ENCODE measurements at regions not wholly inside any gene's neighbourhood (a gene's known extent, or its start where the extent isn't known, plus 50 kb on each side); places are given as distances from the start of the nearest gene placed in this dataset.

DNA sequence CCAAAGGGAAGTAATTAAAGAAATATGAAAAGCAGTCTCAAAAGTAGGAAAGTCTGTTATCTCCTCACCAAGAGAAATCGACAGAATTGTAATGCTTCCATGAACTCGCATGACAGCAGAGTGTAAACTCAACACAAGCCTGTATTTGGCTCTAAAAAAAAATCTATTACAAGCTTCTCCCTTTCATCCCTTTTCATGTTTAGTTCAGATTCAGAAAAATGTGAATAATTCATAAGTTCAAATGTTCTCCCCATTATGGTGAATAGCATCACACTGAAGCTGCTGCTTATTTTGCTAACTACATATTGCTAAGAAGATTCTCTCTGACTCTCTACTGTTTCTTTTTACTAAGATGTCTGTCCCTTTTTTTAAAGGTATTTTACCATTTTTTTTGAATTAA, 910.3 kb upstream of the MBL2 start:
- dilution Hi-C loops (cut with MboI; ENCODE audit: extremely low pct_ligation_motif_present, low sequenced_read_pairs): no loop called here
- TF ChIP-seq, protein P1, sequence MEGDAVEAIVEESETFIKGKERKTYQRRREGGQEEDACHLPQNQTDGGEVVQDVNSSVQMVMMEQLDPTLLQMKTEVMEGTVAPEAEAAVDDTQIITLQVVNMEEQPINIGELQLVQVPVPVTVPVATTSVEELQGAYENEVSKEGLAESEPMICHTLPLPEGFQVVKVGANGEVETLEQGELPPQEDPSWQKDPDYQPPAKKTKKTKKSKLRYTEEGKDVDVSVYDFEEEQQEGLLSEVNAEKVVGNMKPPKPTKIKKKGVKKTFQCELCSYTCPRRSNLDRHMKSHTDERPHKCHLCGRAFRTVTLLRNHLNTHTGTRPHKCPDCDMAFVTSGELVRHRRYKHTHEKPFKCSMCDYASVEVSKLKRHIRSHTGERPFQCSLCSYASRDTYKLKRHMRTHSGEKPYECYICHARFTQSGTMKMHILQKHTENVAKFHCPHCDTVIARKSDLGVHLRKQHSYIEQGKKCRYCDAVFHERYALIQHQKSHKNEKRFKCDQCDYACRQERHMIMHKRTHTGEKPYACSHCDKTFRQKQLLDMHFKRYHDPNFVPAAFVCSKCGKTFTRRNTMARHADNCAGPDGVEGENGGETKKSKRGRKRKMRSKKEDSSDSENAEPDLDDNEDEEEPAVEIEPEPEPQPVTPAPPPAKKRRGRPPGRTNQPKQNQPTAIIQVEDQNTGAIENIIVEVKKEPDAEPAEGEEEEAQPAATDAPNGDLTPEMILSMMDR (optimal IDR thresholded peaks at IDR 0.05 in 1 of 3, IDR thresholded peaks at IDR 0.05 in 1 of 3, conservative IDR thresholded peaks at IDR 0.05 in 1 of 3; ENCODE audit: extremely low read depth in 1 of 3, insufficient read depth in 2 of 3, low read length in 3 of 3): no peak
- no peak for TF ChIP-seq EZH2 (IDR thresholded peaks at IDR 0.05; ENCODE audit: low read length)

DNA sequence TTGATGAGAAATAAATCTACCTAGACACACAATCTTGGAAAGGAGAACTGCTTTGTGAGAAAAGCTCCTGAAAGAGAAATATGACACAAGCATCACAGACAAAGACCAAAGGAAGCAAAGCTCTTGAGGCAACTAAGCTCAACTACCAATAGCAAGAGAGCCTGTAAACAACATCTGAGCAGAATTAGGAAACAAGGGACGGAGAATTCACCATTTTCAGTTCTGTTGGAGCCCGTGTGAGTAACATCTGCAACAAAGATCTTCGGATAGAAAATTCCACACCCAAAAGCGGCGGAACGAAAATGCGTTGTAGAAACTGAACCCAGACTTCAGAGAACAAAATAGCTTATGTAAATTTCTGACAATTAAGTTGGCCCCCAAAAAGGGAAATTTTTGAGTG, 909.9 kb upstream of the MBL2 start:
- DNase-seq (ENCODE audit: low read depth, low spot score): no peak
- TF ChIP-seq EZH2 (IDR thresholded peaks at IDR 0.05; ENCODE audit: low read length): no peak
- TF ChIP-seq, protein P1 (optimal IDR thresholded peaks at IDR 0.05 in 1 of 3, IDR thresholded peaks at IDR 0.05 in 1 of 3, conservative IDR thresholded peaks at IDR 0.05 in 1 of 3; ENCODE audit: extremely low read depth in 1 of 3, insufficient read depth in 2 of 3, low read length in 3 of 3): no peak
- no peak overlapping the region for H3K27ac ChIP-seq (ENCODE audit: control insufficient read depth, insufficient read depth, low read length)
- H3K36me3 ChIP-seq (ENCODE audit: control insufficient read depth in 2 of 2, extremely low read depth in 1 of 2, insufficient read depth in 2 of 2, low read length in 2 of 2): no peaks in the 10 kb centered on the region
- no peaks in the 10 kb centered on the region for H3K9me3 ChIP-seq (ENCODE audit: control insufficient read depth, low read depth, low read length)
- no peak overlapping the region for H2AFZ ChIP-seq (ENCODE audit: control insufficient read depth, low read length)
- H3K4me1 ChIP-seq (ENCODE audit: control insufficient read depth, extremely low read depth, insufficient read depth, low read length): no peaks in the 10 kb centered on the region
- H3K4me2 ChIP-seq (ENCODE audit: control insufficient read depth, extremely low read depth, insufficient read depth, low read depth, low read length): no peak overlapping the region
- no peaks in the 10 kb centered on the region for H3K79me2 ChIP-seq (ENCODE audit: control insufficient read depth, insufficient read depth, low read length)
- dilution Hi-C loops (cut with MboI; ENCODE audit: extremely low pct_ligation_motif_present, low sequenced_read_pairs): no loop called here
- no peaks in the 10 kb centered on the region for H3K9me1 ChIP-seq (ENCODE audit: control insufficient read depth, extremely low read depth, insufficient read depth, low read length)
- H3K9ac ChIP-seq (ENCODE audit: control insufficient read depth, extremely low read depth, insufficient read depth, low read length): no peak overlapping the region
- no peak for FAIRE-seq
- no peak overlapping the region for H3K4me3 ChIP-seq (ENCODE audit: control insufficient read depth in 2 of 3, extremely low read depth in 1 of 3, insufficient read depth in 2 of 3, low read depth in 1 of 3, low read length in 3 of 3)
- H3K27me3 ChIP-seq (ENCODE audit: control insufficient read depth, extremely low read depth, insufficient read depth, low read length): no peaks in the 10 kb centered on the region
- H4K20me1 ChIP-seq (ENCODE audit: control insufficient read depth, extremely low read depth, insufficient read depth, low read length): no peaks in the 10 kb centered on the region

More for the DNA sequence above, 910.3 kb upstream of the MBL2 start:
- Histone ChIP-seq H3K27me3 (ENCODE audit: control insufficient read depth, extremely low read depth, insufficient read depth, low read length) (no peaks in the 10 kb centered on the region), H3K4me2 (ENCODE audit: control insufficient read depth, extremely low read depth, insufficient read depth, low read depth, low read length) (no peak overlapping the region), H3K9me1 (ENCODE audit: control insufficient read depth, extremely low read depth, insufficient read depth, low read length) (no peaks in the 10 kb centered on the region), H3K36me3 (ENCODE audit: control insufficient read depth in 2 of 2, extremely low read depth in 1 of 2, insufficient read depth in 2 of 2, low read length in 2 of 2) (no peaks in the 10 kb centered on the region), H4K20me1 (ENCODE audit: control insufficient read depth, extremely low read depth, insufficient read depth, low read length) (no peaks in the 10 kb centered on the region), H3K9ac (ENCODE audit: control insufficient read depth, extremely low read depth, insufficient read depth, low read length) (no peak overlapping the region), H3K9me3 (ENCODE audit: control insufficient read depth, low read depth, low read length) (no peaks in the 10 kb centered on the region), H3K4me1 (ENCODE audit: control insufficient read depth, extremely low read depth, insufficient read depth, low read length) (no peaks in the 10 kb centered on the region), H3K79me2 (ENCODE audit: control insufficient read depth, insufficient read depth, low read length) (no peaks in the 10 kb centered on the region), H3K27ac (ENCODE audit: control insufficient read depth, insufficient read depth, low read length) (no peak overlapping the region), H2AFZ (ENCODE audit: control insufficient read depth, low read length) (no peak overlapping the region), H3K4me3 (ENCODE audit: control insufficient read depth in 2 of 3, extremely low read depth in 1 of 3, insufficient read depth in 2 of 3, low read depth in 1 of 3, low read length in 3 of 3) (no peak overlapping the region)
- FAIRE-seq (no peak), DNase-seq (ENCODE audit: low read depth, low spot score) (no peak)
